RWPE2 (cell line): ENCODE measurements at regions not wholly inside any gene's neighbourhood (a gene's known extent, or its start where the extent isn't known, plus 50 kb on each side); places are given as distances from the start of the nearest gene placed in this dataset.

Source experiments
- ATAC-seq: fragments of 200-7000 bp; cut with Tn5 transposase; 3 replicates; pipeline ENCODE4 v1.9.1; 2021; ENCODE audit warnings: low read depth
- DNase-seq: peaks from one replicate; pipeline ENCODE4 v3.0.0-alpha.2; 2020; ENCODE audit warnings: low spot score
- H3K27ac ChIP-seq: fragments of 450-650 bp; 2 replicates; pipeline ENCODE4 v1.5.1; 2017; ENCODE audit warnings: mild to moderate bottlenecking; ENCODE audit not compliant: poor library complexity, severe bottlenecking
- H3K27me3 ChIP-seq: fragments of 250-450 bp; sonication (Bioruptor Pico); 2 replicates; pipeline ENCODE4 v1.5.1; 2021; ENCODE audit warnings: mild to moderate bottlenecking, moderate library complexity; ENCODE audit not compliant: insufficient read depth, poor library complexity, severe bottlenecking
- H3K36me3 ChIP-seq: fragments of 250-450 bp; sonication (Bioruptor Pico); 2 replicates; pipeline ENCODE4 v1.5.1; 2020; ENCODE audit warnings: low read depth, mild to moderate bottlenecking, moderate library complexity
- H3K4me1 ChIP-seq: fragments of 250-450 bp; sonication (Bioruptor Pico); 2 replicates; pipeline ENCODE4 v1.5.1; 2021; ENCODE audit warnings: mild to moderate bottlenecking, moderate library complexity; ENCODE audit not compliant: insufficient read depth, poor library complexity, severe bottlenecking
- H3K4me3 ChIP-seq: fragments of 250-450 bp; sonication (Bioruptor Pico); 2 replicates; pipeline ENCODE4 v1.5.1; 2021; ENCODE audit warnings: mild to moderate bottlenecking, moderate library complexity; ENCODE audit not compliant: severe bottlenecking
- H3K9me3 ChIP-seq: fragments of 250-450 bp; sonication (Bioruptor Pico); 2 replicates; pipeline ENCODE4 v1.5.1; 2021; ENCODE audit warnings: mild to moderate bottlenecking, moderate library complexity; ENCODE audit not compliant: severe bottlenecking
- CTCF ChIP-seq: fragments of 450-650 bp; IDR thresholded peaks from one replicate; pipeline ENCODE4 v1.5.1; 2017; ENCODE audit warnings: mild to moderate bottlenecking, moderate library complexity; ENCODE audit not compliant: poor library complexity, severe bottlenecking

GRCh38 chr14:94686511-94687160 is 74.4 kb downstream of the SERPINA3 start:
- Histone ChIP-seq H3K27me3 (no peaks in the 10 kb centered on the region), H3K9me3 (no peaks in the 10 kb centered on the region), H3K36me3 (no peaks in the 10 kb centered on the region), H3K4me1 (no peaks in the 10 kb centered on the region), H3K4me3 (no peak overlapping the region), H3K27ac (no peak overlapping the region)
- no peak for TF ChIP-seq CTCF
- DNase-seq (peak; percentile 55), ATAC-seq (no peak)

GRCh38 chr14:94685681-94686485 is 73.7 kb downstream of the SERPINA3 start:
- Histone ChIP-seq H3K27ac (no peak overlapping the region), H3K27me3 (no peaks in the 10 kb centered on the region), H3K4me1 (no peaks in the 10 kb centered on the region), H3K36me3 (no peaks in the 10 kb centered on the region), H3K4me3 (no peak overlapping the region), H3K9me3 (no peaks in the 10 kb centered on the region)
- TF ChIP-seq CTCF, result no peak
- ATAC-seq (no peak), DNase-seq (peak; percentile 42)

- Histone ChIP-seq H3K4me3 (no peak overlapping the region), H3K27me3 (no peaks in the 10 kb centered on the region), H3K27ac (no peak overlapping the region), H3K9me3 (no peaks in the 10 kb centered on the region), H3K4me1 (no peaks in the 10 kb centered on the region), H3K36me3 (no peaks in the 10 kb centered on the region)
- ATAC-seq (no peak), DNase-seq (peak; percentile 53)
- peak; percentile 19 for TF ChIP-seq CTCF
Measured at GRCh38 chr14:94685166-94685581, 73.0 kb downstream of the SERPINA3 start.

DNA sequence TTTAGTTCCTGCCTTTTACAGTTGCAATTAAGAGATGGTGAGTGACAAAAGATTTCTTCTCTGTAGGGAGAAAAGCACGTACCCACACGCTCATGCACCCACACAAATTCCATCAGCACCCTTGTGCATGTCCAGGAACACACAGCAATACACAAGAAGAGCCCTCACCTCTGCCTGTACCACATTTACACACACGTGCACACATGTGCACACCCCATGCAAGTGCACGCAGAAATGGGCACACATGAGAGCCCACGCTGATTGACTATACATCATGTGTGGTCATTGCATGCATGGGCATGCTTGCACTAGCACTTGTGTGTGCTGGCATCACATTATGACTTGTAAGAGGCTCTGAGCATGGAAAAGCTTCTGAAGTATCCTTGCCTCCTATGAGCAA is 70.5 kb downstream of the SERPINA3 start:
- Histone ChIP-seq H3K27ac (no peak overlapping the region), H3K36me3 (no peaks in the 10 kb centered on the region), H3K9me3 (no peaks in the 10 kb centered on the region), H3K27me3 (no peaks in the 10 kb centered on the region), H3K4me1 (no peaks in the 10 kb centered on the region), H3K4me3 (no peak overlapping the region)
- ATAC-seq (no peak), DNase-seq (no peak)
- no peak for TF ChIP-seq CTCF

DNA sequence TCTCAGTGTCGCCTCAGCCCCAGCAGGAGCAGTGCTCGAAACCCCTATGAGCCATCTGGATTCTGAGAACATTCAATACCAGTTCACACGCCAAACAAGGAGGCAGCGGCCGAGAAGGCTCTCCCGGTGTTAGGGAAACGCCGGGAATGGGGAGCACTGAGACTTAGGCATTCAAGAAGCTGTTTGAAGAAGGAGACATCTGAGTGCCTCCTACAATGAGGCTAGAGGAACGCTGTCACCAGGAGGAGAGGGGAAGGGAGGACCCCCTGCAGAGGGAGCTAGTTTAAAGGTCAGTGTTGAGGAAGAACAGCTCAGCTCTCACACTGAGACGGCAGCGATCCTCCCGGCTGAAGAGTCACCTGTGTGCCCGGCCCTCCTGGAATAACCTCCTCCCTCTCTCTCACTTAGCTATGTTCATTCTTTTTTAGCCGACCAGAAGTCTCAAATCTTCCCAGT is 69.9 kb downstream of the SERPINA3 start:
- ATAC-seq (no peak), DNase-seq (no peak)
- Histone ChIP-seq H3K36me3 (no peaks in the 10 kb centered on the region), H3K27me3 (no peaks in the 10 kb centered on the region), H3K4me3 (no peak overlapping the region), H3K27ac (no peak overlapping the region), H3K4me1 (no peaks in the 10 kb centered on the region), H3K9me3 (no peaks in the 10 kb centered on the region)
- no peak for TF ChIP-seq CTCF
